NCI-H128 (cell line): ENCODE measurements at regions not wholly inside any gene's neighbourhood (a gene's known extent, or its start where the extent isn't known, plus 50 kb on each side); places are given as distances from the start of the nearest gene placed in this dataset.
"Not testable (repeated sequence)": the region's sequence is repeated elsewhere in the genome, so short reads cannot be mapped to it uniquely, and the experiment has no call there.

Experiments
- DNase-seq: peaks from one replicate; lab custom pipeline; 2025; ENCODE audit not compliant: unreplicated experiment; lab: John Stamatoyannopoulos, UW

DNA sequence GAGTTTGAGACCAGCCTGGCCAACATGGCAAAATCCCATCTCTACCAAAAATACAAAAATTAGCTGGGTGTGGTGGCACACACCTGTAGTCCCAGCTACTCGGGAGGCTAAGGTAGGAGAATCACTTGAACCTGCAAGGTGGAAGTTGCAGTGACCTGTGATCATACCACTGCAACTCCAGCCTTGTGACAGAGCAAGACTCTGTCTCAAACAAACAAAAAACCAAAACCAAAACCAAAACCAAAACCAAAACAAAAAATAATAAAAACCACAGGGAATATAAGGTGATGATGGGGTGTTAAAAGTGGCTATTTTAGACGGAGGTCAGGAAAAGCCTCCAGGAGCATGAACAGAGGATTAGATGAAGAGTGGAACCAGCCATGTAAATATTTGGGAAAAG lies 96.3 kb upstream of the ARRDC3 start:
- not testable (repeated sequence) for DNase-seq

DNA sequence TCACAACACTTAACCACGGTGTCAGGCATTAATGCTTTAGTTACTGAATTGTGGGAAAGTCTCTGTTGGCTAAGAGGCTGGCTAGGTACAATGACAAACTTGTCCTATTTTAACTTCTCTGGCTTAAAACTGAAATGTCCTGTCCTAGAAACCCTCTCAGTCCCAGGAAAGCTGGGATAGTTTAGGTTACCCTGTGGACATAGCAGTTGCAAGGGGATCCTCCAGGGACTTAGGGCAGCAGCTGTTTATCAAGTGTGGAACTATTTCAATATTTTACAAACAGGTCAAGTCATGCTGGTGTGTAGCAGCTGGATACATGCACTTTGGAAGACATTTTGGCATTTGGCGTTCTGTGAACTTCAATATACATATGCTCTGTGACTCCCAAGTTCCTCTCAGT lies 95.0 kb upstream of the ARRDC3 start:
- DNase-seq: no peak

DNA sequence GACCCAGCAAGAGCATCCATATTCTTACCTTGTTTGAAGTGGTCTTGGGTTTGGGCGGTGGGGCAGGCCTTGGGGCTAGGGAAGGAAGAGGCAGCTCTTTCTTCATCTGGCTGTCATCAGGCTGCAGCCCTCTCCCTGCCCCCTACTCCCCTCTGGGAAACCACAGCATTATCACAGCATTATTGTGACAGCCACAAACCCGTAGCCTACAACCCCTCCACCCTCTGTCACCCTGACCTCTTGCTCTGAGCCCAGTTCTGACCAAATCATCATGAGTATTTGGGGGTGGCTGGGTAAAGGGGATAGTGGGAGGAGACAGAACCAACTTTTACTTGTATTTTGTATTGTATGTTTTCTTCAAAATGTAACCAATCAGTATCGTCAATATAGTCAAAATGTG lies 94.3 kb upstream of the ARRDC3 start:
- DNase-seq: no peak

DNA sequence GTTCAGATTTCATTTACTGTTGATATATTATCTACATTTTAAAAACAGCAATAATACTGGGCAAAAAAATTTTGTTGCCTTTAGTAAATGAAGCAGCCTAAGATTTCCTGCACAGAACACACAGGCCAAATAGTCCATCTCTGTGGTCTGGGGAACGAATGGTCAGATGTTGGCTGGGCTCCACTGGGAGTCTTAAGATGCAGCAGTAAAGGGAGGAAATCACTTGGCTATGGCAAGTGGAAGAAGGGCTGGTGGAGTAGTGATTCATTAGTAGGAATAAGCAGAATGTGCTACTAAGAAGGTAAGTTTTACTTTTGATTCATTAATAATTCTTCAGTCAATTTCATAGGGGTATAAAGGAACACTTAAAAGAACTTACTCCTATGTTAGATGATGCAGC lies 91.1 kb upstream of the ARRDC3 start:
- no peak for DNase-seq

- no peak for DNase-seq
These were observed 89.5 kb upstream of the ARRDC3 start for GRCh38 chr5:91472631-91473030.

GRCh38 chr5:91469517-91470165 lies 86.5 kb upstream of the ARRDC3 start:
- DNase-seq: no peak

- no peak for DNase-seq
These were observed 85.7 kb upstream of the ARRDC3 start for GRCh38 chr5:91468651-91469422.

- DNase-seq: no peak
These were observed 81.9 kb upstream of the ARRDC3 start for GRCh38 chr5:91464886-91465646.

DNA sequence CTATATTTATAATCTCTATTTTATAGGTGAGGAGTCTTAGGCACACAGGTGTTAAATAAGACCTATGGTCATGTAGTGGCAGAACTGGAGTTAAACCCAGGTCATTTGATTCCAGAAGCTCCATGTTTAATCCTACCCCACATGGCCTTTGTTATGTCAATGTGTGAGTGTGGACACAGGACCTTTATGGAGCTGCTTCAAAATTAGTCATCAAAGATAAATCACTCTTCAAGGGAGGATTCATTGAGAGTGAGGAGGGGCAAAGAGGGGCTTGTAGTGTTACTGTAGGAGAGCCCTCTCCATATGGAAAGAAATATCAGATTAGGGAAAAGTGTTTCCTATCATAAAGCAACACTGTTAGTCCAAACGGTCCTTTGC lies 74.6 kb upstream of the ARRDC3 start:
- DNase-seq: no peak

DNA sequence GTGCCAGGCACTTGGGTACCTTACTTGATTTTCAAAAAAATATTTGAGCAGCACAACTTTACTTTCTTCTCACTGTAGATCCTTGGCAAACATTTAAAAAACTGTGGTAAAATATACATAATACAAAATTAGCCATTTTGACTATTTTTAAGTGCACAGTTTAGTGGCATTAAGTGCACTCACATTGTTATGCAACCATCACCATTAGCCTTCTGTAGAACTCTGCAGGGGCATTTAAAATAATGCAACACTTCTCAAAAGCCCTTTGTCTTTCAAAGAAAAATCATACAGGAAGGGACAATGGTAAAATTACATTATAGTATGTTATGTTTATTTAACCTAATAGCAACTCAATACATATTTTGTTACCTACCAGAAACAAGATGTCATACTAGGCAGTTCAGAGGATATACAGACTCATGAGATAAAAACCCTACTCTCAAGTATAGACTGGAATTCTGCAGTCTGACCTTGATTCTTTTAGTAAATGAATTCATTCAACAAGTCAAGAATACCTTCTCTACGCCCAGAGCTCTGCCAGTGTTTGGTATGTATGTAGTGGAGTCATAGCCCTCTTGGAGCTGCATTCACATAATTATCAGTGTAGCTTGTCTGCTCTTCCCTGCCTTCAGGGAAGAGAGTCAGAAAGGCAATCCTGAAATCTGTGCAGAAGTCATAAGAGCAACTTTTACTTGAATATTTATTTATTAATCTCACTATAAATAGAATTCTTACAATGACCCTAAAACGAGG lies 74.0 kb upstream of the ARRDC3 start:
- no peak for DNase-seq

- no peak for DNase-seq
These were observed 66.0 kb upstream of the ARRDC3 start for GRCh38 chr5:91449083-91449482.

GRCh38 chr5:91448079-91448478 lies 65.0 kb upstream of the ARRDC3 start:
- DNase-seq: not testable (repeated sequence)

DNA sequence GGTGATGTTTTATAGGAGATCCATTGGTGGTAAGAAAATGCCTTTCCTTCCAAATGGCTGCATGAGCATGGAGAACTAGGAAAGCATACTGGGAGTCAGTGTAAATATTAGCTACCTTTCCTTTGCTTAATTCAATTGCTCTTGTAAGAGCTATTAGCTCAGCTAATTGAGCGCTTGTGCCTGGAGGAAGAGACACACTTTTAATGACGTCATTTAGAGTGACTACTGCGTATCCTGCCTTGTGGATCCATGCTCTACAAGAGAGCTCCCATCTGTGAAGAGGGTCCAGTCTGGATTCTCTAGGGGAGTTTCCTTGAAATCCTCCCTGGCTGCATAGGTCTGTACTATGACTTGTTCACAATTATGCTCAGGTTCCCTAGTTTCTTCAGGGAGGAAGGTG lies 63.8 kb upstream of the ARRDC3 start:
- DNase-seq: not testable (repeated sequence)

DNA sequence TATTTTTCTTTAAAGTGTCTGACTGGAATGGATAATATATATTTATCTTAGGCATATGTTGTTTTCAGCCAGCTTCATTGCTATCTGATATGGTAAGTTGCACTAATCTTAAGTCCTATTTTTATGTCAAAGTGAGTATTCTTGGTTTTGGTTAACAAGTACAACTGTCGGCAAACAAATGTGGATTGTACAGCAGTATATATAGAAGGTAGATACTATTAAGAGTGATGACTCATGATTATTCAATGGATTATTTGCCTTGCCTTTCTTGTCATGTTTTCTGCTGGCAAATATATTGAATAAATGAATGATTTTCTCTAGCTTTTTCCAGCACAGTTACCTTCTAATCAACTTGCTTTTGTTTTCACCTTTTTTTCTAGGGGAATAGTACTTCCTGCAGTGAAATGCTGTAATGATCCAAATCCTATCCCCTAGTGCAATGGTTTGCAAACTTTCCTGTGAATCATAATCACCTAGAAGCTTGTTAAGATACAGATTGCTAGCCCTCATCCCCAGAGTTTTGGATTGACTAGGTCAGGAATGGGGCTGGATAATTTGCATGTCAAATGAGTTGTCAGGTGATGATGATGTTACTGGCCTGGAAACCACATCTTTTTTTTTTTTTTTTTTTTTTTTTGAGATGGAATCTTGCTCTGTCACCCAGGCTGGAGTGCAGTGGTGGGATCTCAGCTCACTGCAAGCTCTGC lies 60.8 kb upstream of the ARRDC3 start:
- no peak for DNase-seq

- DNase-seq: no peak
These were observed 59.9 kb upstream of the ARRDC3 start for GRCh38 chr5:91443023-91443422.

- no peak for DNase-seq
These were observed 58.0 kb upstream of the ARRDC3 start for GRCh38 chr5:91441082-91441481.

GRCh38 chr5:91438871-91439270 lies 55.8 kb upstream of the ARRDC3 start:
- no peak for DNase-seq

GRCh38 chr5:91436241-91436640 lies 53.1 kb upstream of the ARRDC3 start:
- no peak for DNase-seq

- DNase-seq: no peak
These were observed 51.2 kb upstream of the ARRDC3 start for GRCh38 chr5:91434348-91434747.

- no peak for DNase-seq
These were observed 50.7 kb upstream of the ARRDC3 start for GRCh38 chr5:91433861-91434260.
